Skeletal muscle satellite cell (primary cell): ENCODE measurements at regions not wholly inside any gene's neighbourhood (a gene's known extent, or its start where the extent isn't known, plus 50 kb on each side); places are given as distances from the start of the nearest gene placed in this dataset.
"Not testable (repeated sequence)": the region's sequence is repeated elsewhere in the genome, so short reads cannot be mapped to it uniquely, and the experiment has no call there.

Experiments
- H3K27me3 ChIP-seq: 2 replicates; pipeline ENCODE4 v1.7.0; 2013; ENCODE audit warnings: low read length; ENCODE audit not compliant: control insufficient read depth, insufficient read depth
- H3K36me3 ChIP-seq: 2 replicates; pipeline ENCODE4 v1.7.0; 2013; ENCODE audit warnings: mild to moderate bottlenecking, control low read depth, low read length; ENCODE audit not compliant: insufficient read depth
- H3K4me1 ChIP-seq: 2 replicates; pipeline ENCODE4 v1.7.0; 2013; ENCODE audit warnings: low read length; ENCODE audit not compliant: control insufficient read depth, insufficient read depth
- H3K4me2 ChIP-seq: 2 replicates; pipeline ENCODE4 v1.7.0; 2013; ENCODE audit warnings: mild to moderate bottlenecking, low read length
- H3K4me3 ChIP-seq: 2 replicates; pipeline ENCODE4 v1.7.0; 2013; ENCODE audit warnings: low read length
- H3K9ac ChIP-seq: 2 replicates; pipeline ENCODE4 v1.7.0; 2013; ENCODE audit warnings: mild to moderate bottlenecking, low read depth, low read length, moderate library complexity
- H3K9me3 ChIP-seq: replicated peaks from 2 replicates; pipeline ENCODE4 v1.7.0; 2013; ENCODE audit warnings: mild to moderate bottlenecking, control low read depth, low read length

GRCh38 chr6:51118792-51119191 is 300.1 kb downstream of the TFAP2B start:
- Histone ChIP-seq H3K4me1 (no peaks in the 10 kb centered on the region), H3K4me2 (no peak overlapping the region)

GRCh38 chr6:51120016-51120415 is 301.3 kb downstream of the TFAP2B start:
- no peaks in the 10 kb centered on the region for H3K4me1 ChIP-seq
- H3K4me2 ChIP-seq: no peak overlapping the region
- no peaks in the 10 kb centered on the region for H3K36me3 ChIP-seq
- H3K27me3 ChIP-seq: no peaks in the 10 kb centered on the region
- no peak overlapping the region for H3K4me3 ChIP-seq
- no peak overlapping the region for H3K9ac ChIP-seq
- no peaks in the 10 kb centered on the region for H3K9me3 ChIP-seq

More at GRCh38 chr6:51118792-51119191, 300.1 kb downstream of the TFAP2B start:
- no peak overlapping the region for H3K4me3 ChIP-seq
- no peaks in the 10 kb centered on the region for H3K36me3 ChIP-seq
- H3K9ac ChIP-seq: no peak overlapping the region
- H3K9me3 ChIP-seq: no peaks in the 10 kb centered on the region
- H3K27me3 ChIP-seq: no peaks in the 10 kb centered on the region

GRCh38 chr6:51121380-51121976 is 302.8 kb downstream of the TFAP2B start:
- not testable (repeated sequence) for H3K4me2 ChIP-seq, H3K9me3 ChIP-seq, H3K4me3 ChIP-seq, H3K4me1 ChIP-seq, H3K36me3 ChIP-seq, H3K9ac ChIP-seq, H3K27me3 ChIP-seq

- H3K27me3 ChIP-seq: no peaks in the 10 kb centered on the region
Measured at GRCh38 chr6:51129043-51129442, 310.4 kb downstream of the TFAP2B start.

GRCh38 chr6:51137777-51138176 is 319.1 kb downstream of the TFAP2B start:
- Histone ChIP-seq H3K36me3 (no peaks in the 10 kb centered on the region), H3K4me2 (no peak overlapping the region), H3K9ac (no peak overlapping the region), H3K27me3 (no peaks in the 10 kb centered on the region), H3K4me1 (no peaks in the 10 kb centered on the region), H3K4me3 (no peak overlapping the region), H3K9me3 (no peaks in the 10 kb centered on the region)

More at GRCh38 chr6:51129043-51129442, 310.4 kb downstream of the TFAP2B start:
- H3K4me2 ChIP-seq: no peak overlapping the region
- no peaks in the 10 kb centered on the region for H3K4me1 ChIP-seq
- H3K9ac ChIP-seq: no peak overlapping the region
- H3K36me3 ChIP-seq: no peaks in the 10 kb centered on the region
- H3K9me3 ChIP-seq: no peaks in the 10 kb centered on the region
- no peak overlapping the region for H3K4me3 ChIP-seq

- H3K4me3 ChIP-seq: no peak overlapping the region
- H3K4me2 ChIP-seq: no peak overlapping the region
- H3K36me3 ChIP-seq: no peaks in the 10 kb centered on the region
Measured at GRCh38 chr6:51139950-51140385, 321.3 kb downstream of the TFAP2B start.

GRCh38 chr6:51141080-51141479 is 322.4 kb downstream of the TFAP2B start:
- H3K9me3 ChIP-seq: no peaks in the 10 kb centered on the region
- no peak overlapping the region for H3K4me3 ChIP-seq
- H3K4me2 ChIP-seq: no peak overlapping the region
- no peak overlapping the region for H3K9ac ChIP-seq
- H3K4me1 ChIP-seq: no peaks in the 10 kb centered on the region
- H3K27me3 ChIP-seq: no peaks in the 10 kb centered on the region
- H3K36me3 ChIP-seq: no peaks in the 10 kb centered on the region

More at GRCh38 chr6:51139950-51140385, 321.3 kb downstream of the TFAP2B start:
- H3K27me3 ChIP-seq: no peaks in the 10 kb centered on the region
- H3K9me3 ChIP-seq: no peaks in the 10 kb centered on the region
- H3K4me1 ChIP-seq: no peaks in the 10 kb centered on the region
- H3K9ac ChIP-seq: no peak overlapping the region

GRCh38 chr6:51147756-51148155 is 329.1 kb downstream of the TFAP2B start:
- no peaks in the 10 kb centered on the region for H3K36me3 ChIP-seq
- no peak overlapping the region for H3K9ac ChIP-seq
- no peak overlapping the region for H3K4me2 ChIP-seq
- no peak overlapping the region for H3K4me3 ChIP-seq
- no peaks in the 10 kb centered on the region for H3K9me3 ChIP-seq
- no peaks in the 10 kb centered on the region for H3K27me3 ChIP-seq
- no peaks in the 10 kb centered on the region for H3K4me1 ChIP-seq

- no peaks in the 10 kb centered on the region for H3K36me3 ChIP-seq
- no peak overlapping the region for H3K9ac ChIP-seq
- no peaks in the 10 kb centered on the region for H3K27me3 ChIP-seq
- no peaks in the 10 kb centered on the region for H3K9me3 ChIP-seq
- H3K4me2 ChIP-seq: no peak overlapping the region
- H3K4me3 ChIP-seq: no peak overlapping the region
- no peaks in the 10 kb centered on the region for H3K4me1 ChIP-seq
Measured at GRCh38 chr6:51152594-51152993, 333.9 kb downstream of the TFAP2B start.

GRCh38 chr6:51153109-51153508 is 334.4 kb downstream of the TFAP2B start:
- no peak overlapping the region for H3K9ac ChIP-seq
- H3K36me3 ChIP-seq: no peaks in the 10 kb centered on the region
- H3K4me1 ChIP-seq: no peaks in the 10 kb centered on the region
- no peaks in the 10 kb centered on the region for H3K27me3 ChIP-seq
- no peaks in the 10 kb centered on the region for H3K9me3 ChIP-seq
- H3K4me2 ChIP-seq: no peak overlapping the region
- H3K4me3 ChIP-seq: no peak overlapping the region

GRCh38 chr6:51154925-51155324 is 336.3 kb downstream of the TFAP2B start:
- not testable (repeated sequence) for H3K4me3 ChIP-seq, H3K4me1 ChIP-seq, H3K36me3 ChIP-seq, H3K27me3 ChIP-seq, H3K4me2 ChIP-seq, H3K9ac ChIP-seq, H3K9me3 ChIP-seq

GRCh38 chr6:51159260-51159659 is 340.6 kb downstream of the TFAP2B start:
- H3K4me2 ChIP-seq, H3K4me3 ChIP-seq, H3K4me1 ChIP-seq, H3K27me3 ChIP-seq, H3K9me3 ChIP-seq, H3K36me3 ChIP-seq, H3K9ac ChIP-seq: not testable (repeated sequence)
